Stimulated activated CD8-positive, alpha-beta memory T cell treated with anti-CD3 and anti-CD28 coated beads, Interleukin-15, amount 100 ng/mL, for 48 hours (primary cell): ENCODE measurements at regions not wholly inside any gene's neighbourhood (a gene's known extent, or its start where the extent isn't known, plus 50 kb on each side); places are given as distances from the start of the nearest gene placed in this dataset.
"Not testable (repeated sequence)": the region's sequence is repeated elsewhere in the genome, so short reads cannot be mapped to it uniquely, and the experiment has no call there.

Experiments used
- DNase-seq, 2 donors: peaks; one replicate each; pipeline ENCODE4 v3.0.0-alpha.2; 2020; ENCODE audit warnings: low read depth in 2 of 2

GRCh38 chr12:88714263-88714882, 134.1 kb upstream of the KITLG start:
- DNase-seq, result not testable (repeated sequence)

- no peak for DNase-seq
Observed at GRCh38 chr12:88707800-88708199, 127.5 kb upstream of the KITLG start.

GRCh38 chr12:88706286-88706685, 126.0 kb upstream of the KITLG start:
- no peak for DNase-seq

- DNase-seq, result no peak
Observed at GRCh38 chr12:88703790-88704189, 123.5 kb upstream of the KITLG start.

GRCh38 chr12:88698471-88698870, 118.2 kb upstream of the KITLG start:
- no peak for DNase-seq

GRCh38 chr12:88693837-88694445, 113.7 kb upstream of the KITLG start:
- DNase-seq, result no peak

- no peak for DNase-seq
Observed at GRCh38 chr12:88691811-88692210, 111.5 kb upstream of the KITLG start.

GRCh38 chr12:88684610-88685009, 104.3 kb upstream of the KITLG start:
- DNase-seq, result no peak

GRCh38 chr12:88684170-88684569, 103.9 kb upstream of the KITLG start:
- DNase-seq, result no peak

- DNase-seq, result no peak
Observed at GRCh38 chr12:88683628-88684027, 103.4 kb upstream of the KITLG start.

GRCh38 chr12:88681271-88681670, 101.0 kb upstream of the KITLG start:
- no peak for DNase-seq

GRCh38 chr12:88677464-88677863, 97.2 kb upstream of the KITLG start:
- DNase-seq, result no peak

GRCh38 chr12:88667615-88668014, 87.3 kb upstream of the KITLG start:
- not testable (repeated sequence) for DNase-seq

- no peak for DNase-seq
Observed at GRCh38 chr12:88665071-88665470, 84.8 kb upstream of the KITLG start.

GRCh38 chr12:88662961-88663360, 82.7 kb upstream of the KITLG start:
- no peak for DNase-seq

GRCh38 chr12:88662093-88662492, 81.8 kb upstream of the KITLG start:
- no peak for DNase-seq

GRCh38 chr12:88658009-88658408, 77.7 kb upstream of the KITLG start:
- DNase-seq, result no peak

GRCh38 chr12:88650715-88651114, 70.4 kb upstream of the KITLG start:
- no peak for DNase-seq

GRCh38 chr12:88648625-88649024, 68.4 kb upstream of the KITLG start:
- DNase-seq, result no peak

GRCh38 chr12:88646824-88647223, 66.6 kb upstream of the KITLG start:
- no peak for DNase-seq

GRCh38 chr12:88645816-88646215, 65.5 kb upstream of the KITLG start:
- no peak for DNase-seq

GRCh38 chr12:88644946-88645702, 64.9 kb upstream of the KITLG start:
- no peak for DNase-seq

GRCh38 chr12:88643685-88644084, 63.4 kb upstream of the KITLG start:
- no peak for DNase-seq
